ENCODE measurements at regions not wholly inside any gene's neighbourhood (a gene's known extent, or its start where the extent isn't known, plus 50 kb on each side); places are given as distances from the start of the nearest gene placed in this dataset.

DNA sequence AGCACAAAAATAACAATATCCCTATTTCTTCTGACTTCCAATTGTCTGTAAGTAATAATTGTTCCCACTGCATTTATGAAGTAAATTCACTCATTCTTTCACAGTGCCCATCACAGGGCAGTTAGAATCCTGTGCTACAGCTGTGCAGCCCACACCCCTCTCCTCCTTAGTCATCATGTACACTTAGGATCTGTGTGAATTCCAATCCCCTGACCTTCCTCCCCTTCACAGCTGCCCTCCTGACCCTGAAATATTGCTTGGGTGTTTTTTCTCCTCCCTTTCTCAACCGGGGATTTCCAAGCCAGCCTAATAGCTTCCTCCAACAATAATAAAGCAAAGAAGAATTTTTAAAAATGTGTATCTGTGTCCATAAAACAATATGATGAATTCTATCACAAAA lies 91.5 kb upstream of the BEND6 start:
- DNase-seq, result no peak

DNA sequence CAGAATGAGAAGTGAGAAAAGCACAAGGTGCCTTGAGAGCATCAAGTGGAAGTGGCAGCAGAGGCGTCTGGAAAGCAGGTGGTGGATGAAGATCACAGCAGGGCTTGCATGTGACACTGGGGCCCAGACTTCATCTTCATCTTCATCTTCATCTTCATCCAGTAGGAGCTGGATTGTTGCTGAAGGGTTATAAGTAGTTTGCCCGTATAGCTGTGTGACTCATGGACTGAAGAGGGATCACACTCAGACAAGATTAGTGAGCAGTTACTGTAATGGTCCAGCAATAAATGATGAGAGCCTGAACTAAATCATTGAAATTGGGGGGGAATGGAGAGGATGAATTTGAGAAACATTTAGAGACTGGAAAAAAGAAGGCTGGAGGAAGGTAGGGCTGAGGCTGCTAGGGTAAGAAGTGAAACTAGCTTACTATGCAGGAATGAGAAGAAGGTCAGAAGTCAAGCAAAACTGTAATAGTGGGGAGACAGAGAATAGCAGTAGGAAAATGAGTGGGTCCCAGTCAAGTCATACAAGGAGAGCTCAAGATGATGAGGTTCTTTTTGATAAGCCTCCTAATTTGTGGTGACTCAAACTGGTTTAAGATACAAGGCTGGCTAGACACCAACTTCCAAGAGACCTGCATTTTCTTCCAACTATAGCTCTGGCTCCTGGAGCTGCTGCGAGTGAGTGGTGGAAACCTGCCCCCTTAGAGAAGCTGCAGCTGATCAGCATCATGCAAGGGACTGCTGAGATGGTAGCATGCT lies 92.3 kb upstream of the BEND6 start:
- no peak for DNase-seq

DNA sequence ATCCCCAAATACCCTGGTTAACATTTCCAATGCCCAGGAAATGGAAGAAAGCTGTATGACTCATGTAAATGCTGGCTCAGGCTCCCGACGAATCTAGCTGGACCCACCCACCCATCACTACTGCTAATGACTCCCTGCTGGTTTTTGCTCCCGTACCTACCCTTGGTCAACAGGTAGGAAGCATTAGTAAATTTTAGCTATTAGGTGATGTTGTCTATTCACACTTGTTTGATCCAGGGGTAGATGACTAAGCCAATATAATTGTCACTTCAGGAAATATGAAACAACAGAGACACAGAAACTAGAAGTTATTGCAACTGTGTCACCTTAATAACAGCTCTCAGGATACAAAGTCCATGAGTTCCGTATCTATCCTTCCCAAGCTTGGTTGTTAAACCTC lies 94.4 kb upstream of the BEND6 start:
- no peak for DNase-seq

DNA sequence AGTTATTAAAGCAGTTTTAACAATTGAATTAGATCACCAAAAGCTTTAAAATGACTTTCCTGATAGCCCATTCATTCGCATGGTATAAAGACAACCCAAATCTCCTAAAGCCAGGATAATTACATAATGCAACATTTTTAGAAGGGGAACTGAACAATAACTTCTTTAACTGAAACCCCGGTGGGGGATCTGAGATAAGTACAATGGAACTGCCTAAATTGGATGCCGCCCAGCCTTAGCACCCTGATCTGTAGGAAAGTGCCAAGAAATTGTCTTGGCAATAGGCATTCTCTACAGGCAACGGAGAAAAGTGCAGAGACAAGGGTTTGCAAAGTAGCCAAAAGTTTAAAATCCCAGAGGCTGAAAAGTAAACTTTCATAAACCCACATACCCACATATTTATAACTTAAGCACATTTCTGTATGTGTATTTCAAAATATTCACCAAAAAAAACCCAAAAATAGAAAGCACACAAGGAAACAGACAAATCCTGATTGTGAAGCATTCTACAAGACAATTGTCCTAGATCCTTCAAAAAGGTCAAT lies 98.8 kb upstream of the BEND6 start:
- DNase-seq, result no peak

DNA sequence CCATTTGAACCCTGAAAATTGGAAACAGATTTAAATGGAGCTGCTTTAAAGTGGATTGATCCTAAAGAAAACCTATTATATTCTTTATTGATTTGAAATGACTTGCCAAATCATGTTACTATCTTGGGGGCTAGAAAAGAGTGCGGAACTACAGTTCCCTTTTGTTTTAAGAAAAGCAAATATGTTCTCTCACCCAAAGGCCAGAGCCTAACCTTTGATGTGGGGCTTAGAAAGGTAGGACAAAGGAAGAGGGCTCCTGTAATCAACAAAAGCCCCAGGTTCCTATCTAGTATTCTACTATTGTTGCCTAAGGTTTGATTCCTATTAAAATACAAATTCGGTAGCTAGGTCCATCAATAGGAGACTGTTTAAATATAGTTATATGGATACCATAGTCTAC lies 100.8 kb upstream of the BEND6 start:
- no peak for DNase-seq

DNA sequence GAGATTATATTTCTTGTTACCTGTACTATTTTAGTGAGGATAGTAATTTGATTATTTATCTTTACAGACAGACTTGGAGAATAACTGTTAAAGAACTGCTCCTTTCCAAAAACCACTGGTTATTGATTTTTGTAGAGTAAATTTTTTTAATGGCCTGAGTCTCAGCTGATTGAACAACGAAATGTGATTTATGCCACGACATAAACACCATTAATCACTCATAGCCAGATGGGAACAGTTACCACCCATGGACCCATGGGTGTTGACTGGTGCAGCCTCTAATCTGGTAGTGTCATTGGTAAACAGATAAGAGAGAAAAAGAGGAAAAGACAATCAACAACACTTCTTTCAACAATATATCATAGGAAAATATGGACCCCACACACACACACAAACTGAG lies 101.4 kb upstream of the BEND6 start:
- no peak for DNase-seq

DNA sequence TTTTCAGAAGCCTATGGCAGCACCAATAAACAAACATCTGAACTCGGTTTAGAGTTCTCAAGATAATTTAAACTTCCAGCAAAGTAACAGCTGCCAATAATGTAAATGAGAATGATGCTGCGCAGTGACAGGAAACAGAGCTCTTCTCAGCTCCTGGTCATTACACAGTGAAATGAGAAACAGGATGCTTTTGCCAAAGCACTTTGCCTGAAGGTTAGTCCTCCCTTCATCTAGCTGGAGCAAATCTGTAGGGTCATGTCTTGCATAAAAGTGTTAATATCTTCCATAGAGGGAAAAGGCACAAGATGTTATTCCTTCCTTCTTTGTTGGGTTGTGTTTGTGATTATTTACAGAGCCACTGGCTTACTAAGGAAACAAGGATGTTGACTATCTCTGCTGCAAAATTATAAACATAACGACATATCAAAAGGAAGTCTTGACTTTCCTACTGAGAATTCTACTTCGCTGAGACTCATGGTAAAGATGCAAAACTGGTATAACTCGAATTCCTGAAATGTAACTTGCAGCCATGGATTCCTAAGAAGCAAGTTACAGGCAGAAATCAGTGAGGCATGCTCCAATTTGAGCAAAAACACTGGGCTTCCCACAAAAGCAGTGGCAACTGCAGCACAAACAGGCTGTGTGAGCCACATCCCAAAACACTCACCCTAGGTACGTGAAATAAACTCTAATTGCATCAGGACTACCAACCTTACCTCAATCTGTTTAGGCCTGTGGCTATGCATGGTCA lies 102.5 kb upstream of the BEND6 start:
- DNase-seq, result no peak

DNA sequence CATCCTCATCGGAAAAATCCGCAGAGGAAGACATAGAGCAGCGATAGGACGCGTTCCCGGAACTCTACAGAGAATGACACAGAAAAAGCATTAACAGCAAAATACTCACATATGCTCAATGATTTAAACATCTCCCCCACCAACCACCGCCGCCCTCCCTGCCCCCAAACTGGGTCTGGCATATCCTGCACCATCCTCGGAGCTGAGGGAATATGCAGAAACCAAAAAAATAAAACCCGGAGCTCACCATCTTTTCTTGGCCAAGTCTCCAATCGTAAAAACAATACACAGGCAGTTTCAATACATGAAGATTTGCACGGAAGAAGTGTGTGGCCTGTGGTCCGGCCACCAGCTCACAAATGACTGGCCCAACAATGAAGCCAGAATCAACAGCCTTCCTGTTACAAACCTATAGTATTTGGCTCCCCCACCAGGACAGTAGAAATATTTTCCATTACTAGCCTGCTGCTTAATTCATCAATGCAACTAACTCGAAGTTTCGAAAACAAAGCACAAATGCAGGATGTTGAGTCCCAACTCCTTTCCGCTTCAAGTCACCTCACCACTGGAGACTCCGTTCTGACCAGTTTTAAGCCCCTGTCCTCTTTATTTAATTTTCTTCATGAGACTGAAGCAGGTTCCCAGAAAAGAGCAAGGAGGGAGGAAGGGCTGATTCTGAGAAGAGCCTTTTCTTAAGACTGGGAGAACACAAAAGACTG lies 103.2 kb upstream of the BEND6 start:
- peak; percentile 12 for DNase-seq

DNA sequence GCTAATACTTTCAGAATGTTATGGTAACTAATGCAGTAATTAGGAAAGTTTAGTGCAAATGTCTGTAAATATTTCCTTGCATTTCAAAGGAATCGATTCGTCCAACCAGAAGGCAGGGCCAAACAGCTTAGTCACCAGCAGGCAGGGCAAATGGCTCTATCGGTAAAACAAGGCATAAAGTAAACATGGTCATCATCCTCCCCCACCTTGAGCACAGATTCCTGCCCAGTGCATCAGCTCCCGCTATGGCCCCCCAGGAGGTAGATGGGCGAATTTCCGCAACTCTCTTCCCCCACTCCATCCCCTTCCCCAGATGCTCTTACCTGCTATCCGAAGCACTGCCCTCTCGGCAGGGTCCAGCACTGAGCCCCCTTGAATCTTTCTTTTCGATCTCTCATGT lies 103.8 kb upstream of the BEND6 start:
- DNase-seq, result no peak

DNA sequence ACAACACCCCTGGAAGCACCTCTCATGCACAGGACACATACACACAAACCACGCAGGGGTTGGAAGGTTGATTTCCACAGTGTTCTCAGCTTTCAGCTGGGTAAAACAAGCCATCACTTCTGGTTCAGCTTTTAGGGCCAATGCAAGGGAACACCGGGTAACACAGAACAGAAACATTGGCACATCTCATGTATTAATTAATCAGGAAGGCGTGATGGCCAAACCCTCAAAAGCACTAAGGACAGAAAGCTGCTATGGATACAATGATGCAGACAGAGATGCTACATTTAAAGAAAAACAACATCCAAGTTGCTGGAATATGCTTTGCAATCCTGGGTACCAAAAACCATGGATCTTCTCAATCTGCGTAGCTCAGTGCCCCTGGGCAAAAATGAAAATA lies 104.3 kb upstream of the BEND6 start:
- no peak for DNase-seq

DNA sequence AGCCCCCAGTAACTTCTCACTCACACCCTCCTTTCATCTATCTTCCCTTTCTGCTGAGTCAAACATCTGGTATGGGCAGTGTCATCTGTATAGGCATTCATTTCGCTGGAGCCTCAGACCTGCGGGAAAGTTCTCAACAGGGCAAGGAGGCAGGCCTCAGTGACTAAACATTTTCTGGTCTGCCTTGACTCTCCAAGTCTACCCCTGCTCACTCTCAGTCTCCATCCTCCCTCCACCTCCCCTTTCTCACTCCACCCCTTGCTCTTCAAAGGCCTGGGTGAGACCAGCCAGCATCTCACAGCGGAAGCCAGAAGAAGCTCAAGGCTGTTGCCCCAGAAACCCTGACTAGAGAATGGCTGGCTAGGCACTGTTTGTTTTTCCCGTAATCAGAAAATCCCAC lies 105.0 kb upstream of the BEND6 start:
- DNase-seq, result no peak

DNA sequence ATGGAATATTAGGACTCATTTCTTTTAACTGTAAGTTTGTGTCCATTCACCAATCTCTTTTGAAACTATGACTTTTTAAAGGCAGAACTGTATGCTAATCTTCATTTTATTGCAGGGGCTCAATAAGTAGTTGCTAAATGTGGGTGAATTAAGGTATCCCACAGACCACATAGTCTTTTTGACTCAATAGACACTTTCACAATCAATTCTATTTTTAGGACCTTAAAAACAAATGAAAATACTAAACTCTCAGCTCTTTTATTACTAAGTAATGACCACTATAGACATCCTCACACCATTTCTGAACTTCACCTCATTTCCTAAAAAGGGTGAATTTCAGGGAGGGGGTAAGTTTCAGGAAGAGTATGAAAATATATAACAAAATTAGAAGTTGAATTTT lies 106.8 kb upstream of the BEND6 start:
- no peak for DNase-seq

DNA sequence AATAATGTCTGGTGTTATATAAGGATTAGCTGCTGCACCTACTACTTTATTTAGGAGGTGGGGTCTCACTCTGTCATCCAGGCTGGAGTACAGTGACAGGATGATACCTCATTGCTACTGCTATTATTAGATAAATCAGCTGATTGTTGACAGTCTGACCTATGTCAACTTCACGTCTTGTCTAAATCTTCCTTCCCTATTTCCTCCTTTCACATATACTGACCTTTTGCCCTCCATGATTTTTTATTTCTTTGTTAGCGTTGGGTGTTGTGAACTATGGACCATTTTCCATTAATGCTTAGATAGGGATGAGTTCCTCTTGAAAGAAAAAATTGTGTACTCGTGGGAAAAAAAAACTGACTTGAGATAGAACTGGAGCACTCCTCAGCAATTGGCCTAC lies 109.9 kb upstream of the BEND6 start:
- DNase-seq, result no peak

DNA sequence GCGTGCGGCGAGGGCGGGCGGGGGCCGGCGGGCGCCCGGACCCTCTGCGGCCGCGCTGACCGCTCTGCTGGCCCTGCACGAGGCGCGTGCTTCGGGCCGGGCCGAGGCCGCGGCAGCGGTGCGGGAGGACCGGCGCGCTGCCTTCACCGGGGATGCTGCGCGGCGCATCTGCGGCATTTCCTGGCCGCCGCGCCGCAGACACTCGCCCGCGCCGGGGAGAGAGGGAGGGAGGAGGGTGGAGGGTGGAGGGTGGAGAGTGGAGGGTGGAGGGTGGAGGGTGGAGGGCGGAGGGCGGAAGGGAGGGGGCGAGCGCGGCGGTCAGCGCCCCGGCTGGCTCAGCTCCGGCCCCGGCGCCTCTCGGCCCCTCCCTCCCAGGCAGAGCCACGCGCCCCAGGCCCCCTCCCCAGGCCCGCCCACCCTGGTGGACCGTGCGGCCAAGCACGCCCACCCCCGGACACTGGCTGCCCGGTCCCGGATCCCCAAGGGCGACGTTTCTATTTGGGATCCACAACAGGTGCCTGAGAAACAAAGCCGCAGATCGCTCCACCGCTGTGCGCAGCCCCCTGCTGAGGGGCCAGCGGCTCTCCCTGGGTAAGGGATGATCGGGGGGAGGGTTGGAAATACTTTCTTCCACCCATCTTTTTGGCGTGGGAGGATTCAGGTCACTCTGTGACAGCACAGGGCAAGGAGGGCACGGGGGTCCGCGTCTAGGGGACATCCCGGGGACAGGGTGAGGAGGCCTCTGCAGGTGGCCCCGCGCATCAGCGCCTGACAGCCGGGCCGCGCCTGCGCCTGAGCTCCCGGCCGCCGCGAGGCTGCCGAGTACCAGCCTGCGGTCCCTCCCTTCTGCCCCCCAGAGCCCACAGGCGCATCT lies 111.2 kb upstream of the BEND6 start:
- peak; percentile 60 for DNase-seq

DNA sequence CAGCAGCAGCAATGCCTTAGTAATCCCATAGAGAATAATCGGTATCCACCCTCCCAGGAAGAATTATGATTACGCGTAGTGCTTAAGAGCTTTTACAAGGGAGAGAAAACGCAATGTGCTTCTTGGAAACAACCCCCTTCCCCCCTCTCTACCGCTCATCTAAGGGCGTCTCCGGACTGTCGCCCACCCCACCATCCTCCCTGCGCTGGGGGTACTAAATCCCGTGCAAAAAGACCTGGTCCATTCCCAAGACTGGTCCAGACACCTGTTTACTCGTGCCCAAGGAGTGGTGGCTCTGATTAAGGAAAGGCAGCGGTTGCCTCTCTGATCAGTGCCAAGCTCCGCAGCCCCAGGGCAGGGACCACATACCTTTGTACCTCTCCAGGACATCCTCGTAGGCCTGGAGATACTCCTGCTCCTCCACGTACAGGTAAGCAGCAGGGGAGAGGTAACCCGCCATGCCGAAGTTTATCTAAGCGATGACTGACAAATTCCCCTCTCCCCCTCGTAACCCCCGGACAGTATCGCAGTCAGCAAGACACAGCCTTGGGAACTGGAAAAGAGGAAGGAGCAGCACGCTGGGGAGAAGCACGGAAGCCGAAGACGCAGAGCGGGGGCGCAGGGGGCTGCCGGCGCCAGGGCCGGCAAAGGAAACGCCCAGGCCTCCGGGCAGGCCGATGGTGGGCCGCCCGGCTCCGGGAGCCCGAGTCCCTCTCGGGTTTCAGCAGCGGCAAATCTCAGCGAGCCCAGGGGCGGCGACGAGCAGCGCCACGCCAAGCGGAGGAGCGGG lies 112.0 kb upstream of the BEND6 start:
- DNase-seq, result no peak

DNA sequence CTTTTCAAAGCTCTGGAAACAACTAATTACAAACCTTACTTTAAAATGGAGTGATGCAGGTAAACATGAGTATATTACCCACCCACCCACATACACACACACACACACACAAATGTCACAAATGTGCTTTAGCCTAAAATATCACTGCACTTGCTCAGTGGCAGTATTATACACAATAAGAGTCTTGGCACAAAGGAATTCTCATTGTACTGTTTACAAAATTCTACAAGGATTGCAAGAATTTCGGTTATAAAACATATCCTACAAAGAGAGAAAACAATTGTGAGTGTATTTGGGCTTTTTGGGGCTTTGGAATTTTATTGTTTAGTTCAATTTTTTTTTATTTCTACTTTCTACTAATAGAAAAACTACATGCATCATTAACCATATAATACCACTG lies 113.2 kb upstream of the BEND6 start:
- no peak for DNase-seq

DNA sequence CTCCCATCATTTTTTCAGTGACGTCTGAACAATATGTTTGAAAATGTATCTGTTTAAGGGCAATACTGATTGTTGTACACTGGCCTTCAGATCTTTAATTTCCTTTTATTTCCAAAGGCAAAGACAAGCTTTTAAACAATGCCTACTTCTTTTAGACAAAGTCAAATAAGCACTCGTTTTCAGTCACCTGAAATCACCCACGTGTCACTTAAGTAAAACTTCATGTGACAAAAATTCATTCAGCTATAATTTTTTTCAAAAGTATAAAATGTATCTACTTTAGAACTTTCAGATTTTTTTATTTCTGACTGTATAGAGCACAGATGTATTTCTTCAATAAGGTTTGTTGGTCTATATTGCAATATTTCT lies 113.5 kb upstream of the BEND6 start:
- DNase-seq, result no peak

DNA sequence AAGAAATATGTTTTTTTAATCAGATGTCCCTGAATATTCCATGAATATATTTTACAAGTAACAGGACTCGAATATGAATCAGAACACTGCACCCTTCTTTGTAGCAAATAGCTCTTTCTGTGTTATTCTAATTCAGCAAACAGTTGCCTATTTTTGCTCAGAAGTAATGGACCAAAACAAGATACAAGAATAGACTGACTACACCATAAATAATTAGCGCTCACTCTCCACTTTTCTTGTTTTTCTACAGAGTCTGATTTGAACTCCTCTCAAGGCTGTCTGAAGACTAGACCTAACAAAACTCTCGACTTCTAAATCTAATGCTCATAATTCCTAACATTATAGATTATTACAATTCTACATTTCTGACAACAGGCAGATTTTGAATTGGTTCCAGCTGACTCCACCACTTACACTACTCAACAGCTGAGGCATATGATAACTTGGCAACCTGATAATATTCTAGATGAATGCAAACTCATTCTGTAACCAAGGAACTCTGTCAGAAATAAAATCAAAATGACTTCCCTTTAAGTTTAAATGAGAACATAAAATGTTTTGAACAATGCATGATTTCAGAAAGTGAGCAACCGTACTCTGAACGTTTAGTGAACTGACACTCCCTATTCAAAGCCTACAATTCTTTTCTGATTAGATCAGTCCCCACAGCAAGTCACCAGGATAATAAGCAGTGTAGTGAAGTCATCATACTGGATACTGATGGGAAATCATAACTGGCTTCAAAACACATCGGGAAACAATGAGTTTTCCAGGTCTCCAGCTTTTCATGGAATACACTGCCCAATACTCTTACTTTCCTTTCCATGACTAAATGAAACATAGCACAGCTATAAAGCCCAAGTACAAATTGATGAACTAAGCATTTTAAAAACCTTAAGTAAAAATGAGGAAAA lies 114.2 kb upstream of the BEND6 start:
- DNase-seq, result no peak

DNA sequence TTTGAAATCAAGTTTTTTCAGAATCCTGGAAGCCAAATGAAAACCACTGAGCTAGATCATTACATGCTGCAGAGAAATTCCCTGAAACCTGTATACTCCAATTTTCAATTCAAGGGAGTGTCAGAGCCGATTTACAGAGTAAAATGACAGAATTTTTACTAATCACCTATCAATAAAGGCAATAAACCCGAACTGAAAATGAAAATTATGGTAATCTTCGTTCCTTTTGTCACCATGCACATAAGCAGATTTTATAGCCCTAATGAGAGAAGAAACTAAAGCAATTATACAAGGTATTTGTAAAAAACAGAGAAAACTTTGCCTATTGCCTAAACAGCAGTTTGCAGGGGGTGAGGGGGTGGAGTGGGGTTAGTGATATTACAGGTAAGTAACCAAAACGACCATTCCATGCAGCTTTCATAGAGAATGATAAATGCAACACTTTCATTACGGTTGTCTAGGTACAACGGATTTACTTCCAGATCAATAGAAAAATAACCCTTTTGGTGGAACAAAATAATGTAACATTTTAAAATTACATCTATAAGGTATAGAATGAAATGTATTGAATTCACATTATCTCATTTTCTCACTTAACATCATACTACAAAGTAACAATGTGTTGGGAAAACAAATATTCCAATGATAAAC lies 115.2 kb upstream of the BEND6 start:
- DNase-seq, result no peak

DNA sequence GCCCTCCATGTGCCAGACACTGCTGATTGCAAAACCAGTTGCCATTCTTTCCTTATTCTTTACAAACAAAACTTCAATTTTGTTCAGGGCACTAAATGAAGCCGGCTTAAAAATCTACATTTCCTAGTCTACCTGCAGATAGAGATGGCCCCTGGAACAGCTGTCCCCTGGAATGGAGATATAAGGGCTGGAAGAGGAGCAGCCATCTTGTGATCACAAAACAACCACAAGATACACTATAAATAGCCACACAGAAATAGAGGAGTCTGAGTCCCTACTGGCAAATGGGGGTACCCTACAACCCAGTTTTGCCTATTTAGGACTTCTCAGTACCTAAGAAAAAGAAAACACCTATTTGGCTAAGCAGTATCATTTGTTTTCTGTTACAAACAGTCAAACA lies 115.9 kb upstream of the BEND6 start:
- no peak for DNase-seq
